IPS-20b (cell line): ENCODE measurements at regions not wholly inside any gene's neighbourhood (a gene's known extent, or its start where the extent isn't known, plus 50 kb on each side); places are given as distances from the start of the nearest gene placed in this dataset.

Experiments used
- H3K27ac ChIP-seq: one replicate; pipeline ENCODE4 v1.5.1; 2013; ENCODE audit warnings: low read length
- H3K27me3 ChIP-seq: 2 replicates; pipeline ENCODE4 v1.6.1; 2013; ENCODE audit warnings: mild to moderate bottlenecking, low read length, inconsistent platforms; ENCODE audit not compliant: insufficient read depth
- H3K36me3 ChIP-seq: 2 replicates; pipeline ENCODE4 v1.6.1; 2013; ENCODE audit warnings: low read depth, mild to moderate bottlenecking, inconsistent platforms, low read length, moderate library complexity; ENCODE audit not compliant: insufficient read depth
- H3K4me1 ChIP-seq: 2 replicates; pipeline ENCODE4 v1.6.1; 2013; ENCODE audit warnings: mild to moderate bottlenecking, control low read depth, inconsistent platforms, low read length, moderate library complexity; ENCODE audit not compliant: insufficient read depth
- H3K4me3 ChIP-seq: 2 replicates; pipeline ENCODE4 v1.5.1; 2013; ENCODE audit warnings: mild to moderate bottlenecking, low read length, inconsistent platforms
- H3K9ac ChIP-seq: 2 replicates; pipeline ENCODE4 v1.6.1; 2013; ENCODE audit warnings: low read depth, mild to moderate bottlenecking, inconsistent platforms, low read length, moderate library complexity
- H3K9me3 ChIP-seq: 2 replicates; pipeline ENCODE4 v1.6.1; 2013; ENCODE audit warnings: mild to moderate bottlenecking, low read depth, low read length, inconsistent platforms; ENCODE audit not compliant: insufficient read depth

- no peak overlapping the region for H3K27ac ChIP-seq
- H3K9me3 ChIP-seq = no peaks in the 10 kb centered on the region
- no peaks in the 10 kb centered on the region for H3K4me1 ChIP-seq
- H3K36me3 ChIP-seq = no peaks in the 10 kb centered on the region
- H3K9ac ChIP-seq = no peak overlapping the region
- H3K27me3 ChIP-seq = no peaks in the 10 kb centered on the region
- H3K4me3 ChIP-seq = no peak overlapping the region
Observed at GRCh38 chr7:23981314-23981713, 271.3 kb downstream of the STK31 start.

GRCh38 chr7:23981758-23982157 lies 271.7 kb downstream of the STK31 start:
- Histone ChIP-seq H3K9ac (no peak overlapping the region), H3K4me3 (no peak overlapping the region), H3K27me3 (no peaks in the 10 kb centered on the region), H3K36me3 (no peaks in the 10 kb centered on the region), H3K4me1 (no peaks in the 10 kb centered on the region), H3K27ac (no peak overlapping the region), H3K9me3 (no peaks in the 10 kb centered on the region)

DNA sequence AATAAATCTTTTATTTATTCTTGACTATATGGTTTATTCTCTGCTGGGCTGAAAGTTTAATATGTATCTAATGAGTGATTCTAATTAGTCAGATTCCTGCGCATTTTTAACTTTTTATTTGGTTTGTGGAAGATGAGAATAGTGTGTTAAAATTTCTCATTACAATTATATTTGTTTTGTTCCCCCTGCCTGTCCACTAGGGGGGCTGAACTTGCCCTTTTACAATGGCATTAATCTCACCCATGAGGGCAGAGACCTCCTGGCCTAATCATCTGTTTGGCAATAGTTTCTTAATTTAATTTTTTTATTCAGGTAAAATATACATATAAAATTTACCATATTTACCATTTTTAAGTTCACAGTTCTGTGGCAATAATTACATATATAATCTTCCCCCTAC lies 278.5 kb upstream of the NPY start:
- H3K4me1 ChIP-seq = no peaks in the 10 kb centered on the region
- no peaks in the 10 kb centered on the region for H3K27me3 ChIP-seq
- no peaks in the 10 kb centered on the region for H3K36me3 ChIP-seq
- H3K4me3 ChIP-seq = no peak overlapping the region
- no peak overlapping the region for H3K27ac ChIP-seq
- no peak overlapping the region for H3K9ac ChIP-seq
- no peaks in the 10 kb centered on the region for H3K9me3 ChIP-seq

DNA sequence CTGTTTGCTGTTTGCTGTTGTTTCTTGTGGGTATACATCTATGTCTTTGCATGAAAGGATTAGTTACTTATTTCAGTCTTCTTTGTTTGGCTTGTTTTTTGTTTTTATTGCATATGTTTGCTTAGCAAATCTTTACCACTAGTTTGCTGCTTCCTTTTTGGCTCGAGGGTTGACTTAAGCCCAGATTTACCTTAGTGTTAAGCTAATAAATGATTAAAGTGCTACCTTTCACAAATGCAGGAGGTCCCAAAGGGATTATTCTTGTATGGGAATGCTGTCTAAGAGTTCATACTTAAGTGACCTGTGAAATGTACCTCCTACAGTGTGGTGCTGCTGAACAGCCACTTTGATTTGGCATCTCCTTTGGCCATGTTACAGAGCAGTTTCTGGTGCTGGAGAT lies 273.5 kb upstream of the NPY start:
- no peaks in the 10 kb centered on the region for H3K36me3 ChIP-seq
- no peak overlapping the region for H3K4me3 ChIP-seq
- no peaks in the 10 kb centered on the region for H3K4me1 ChIP-seq
- H3K27me3 ChIP-seq = no peaks in the 10 kb centered on the region
- no peak overlapping the region for H3K27ac ChIP-seq
- no peaks in the 10 kb centered on the region for H3K9me3 ChIP-seq
- H3K9ac ChIP-seq = no peak overlapping the region

DNA sequence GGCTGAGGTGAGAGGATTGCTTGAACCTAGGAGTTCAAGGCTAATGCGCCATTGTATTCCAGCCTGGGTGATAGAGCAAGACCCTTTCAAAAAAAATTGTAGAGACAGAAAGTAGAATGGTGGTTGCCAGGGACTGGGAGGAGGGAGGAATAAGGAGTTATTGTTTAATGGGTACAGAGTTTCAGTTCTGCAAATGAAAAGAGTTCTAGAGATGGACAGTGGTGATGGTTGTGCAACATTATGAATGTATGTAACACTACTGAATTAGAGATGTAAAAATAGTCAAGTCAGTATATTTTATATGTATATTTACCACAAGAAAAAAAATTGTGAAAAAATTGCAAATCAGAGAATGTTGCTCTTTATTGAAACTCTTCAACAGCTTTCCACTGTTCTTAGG lies 266.5 kb upstream of the NPY start:
- Histone ChIP-seq H3K27me3 (no peaks in the 10 kb centered on the region), H3K4me1 (no peaks in the 10 kb centered on the region), H3K36me3 (no peaks in the 10 kb centered on the region), H3K27ac (no peak overlapping the region), H3K4me3 (no peak overlapping the region), H3K9me3 (no peaks in the 10 kb centered on the region), H3K9ac (no peak overlapping the region)

DNA sequence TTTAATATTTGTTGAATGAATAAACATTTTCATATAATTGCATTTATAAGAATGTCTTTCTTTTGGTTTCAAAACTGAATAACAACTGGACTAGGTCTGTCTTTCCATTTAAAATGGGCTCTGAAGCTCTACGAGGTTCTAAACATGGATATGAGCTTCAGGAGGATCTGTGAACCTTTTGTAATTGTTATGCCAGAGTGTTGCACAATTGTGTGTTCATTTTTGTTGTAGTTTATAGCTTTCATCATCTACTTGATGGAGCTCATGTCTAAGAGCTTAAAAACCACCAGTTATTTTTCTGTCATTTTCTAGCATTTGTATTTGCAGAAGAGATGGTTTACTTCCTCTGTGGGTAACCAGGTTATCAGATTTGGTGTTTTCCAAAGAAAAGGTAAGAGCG lies 265.7 kb upstream of the NPY start:
- H3K9me3 ChIP-seq = no peaks in the 10 kb centered on the region
- H3K27ac ChIP-seq = no peak overlapping the region
- H3K27me3 ChIP-seq = no peaks in the 10 kb centered on the region
- H3K36me3 ChIP-seq = no peaks in the 10 kb centered on the region
- no peaks in the 10 kb centered on the region for H3K4me1 ChIP-seq
- H3K9ac ChIP-seq = no peak overlapping the region
- H3K4me3 ChIP-seq = no peak overlapping the region

DNA sequence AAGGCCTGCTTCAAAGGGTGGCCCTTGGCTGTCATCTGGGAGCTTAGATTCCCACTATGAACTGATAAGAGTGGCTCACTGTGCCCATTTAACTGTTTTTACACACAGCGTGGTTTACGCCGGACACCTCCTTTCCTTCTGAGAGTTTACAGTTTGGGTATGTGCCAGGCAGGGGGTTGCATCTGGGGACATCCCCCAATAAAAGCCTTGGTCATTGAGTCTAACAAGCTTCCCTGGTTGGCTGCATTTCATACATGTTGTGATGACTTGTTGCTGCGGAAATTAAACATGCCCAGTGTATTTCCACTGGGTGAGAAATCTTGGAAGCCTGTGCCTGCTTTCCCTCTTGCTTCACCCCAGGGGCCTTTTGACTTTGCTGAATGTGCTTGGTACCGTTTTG lies 264.1 kb upstream of the NPY start:
- no peak overlapping the region for H3K4me3 ChIP-seq
- H3K27me3 ChIP-seq = no peaks in the 10 kb centered on the region
- no peak overlapping the region for H3K9ac ChIP-seq
- no peaks in the 10 kb centered on the region for H3K9me3 ChIP-seq
- no peaks in the 10 kb centered on the region for H3K36me3 ChIP-seq
- no peak overlapping the region for H3K27ac ChIP-seq
- no peaks in the 10 kb centered on the region; the same call in 1 of the 2 replicates for H3K4me1 ChIP-seq

DNA sequence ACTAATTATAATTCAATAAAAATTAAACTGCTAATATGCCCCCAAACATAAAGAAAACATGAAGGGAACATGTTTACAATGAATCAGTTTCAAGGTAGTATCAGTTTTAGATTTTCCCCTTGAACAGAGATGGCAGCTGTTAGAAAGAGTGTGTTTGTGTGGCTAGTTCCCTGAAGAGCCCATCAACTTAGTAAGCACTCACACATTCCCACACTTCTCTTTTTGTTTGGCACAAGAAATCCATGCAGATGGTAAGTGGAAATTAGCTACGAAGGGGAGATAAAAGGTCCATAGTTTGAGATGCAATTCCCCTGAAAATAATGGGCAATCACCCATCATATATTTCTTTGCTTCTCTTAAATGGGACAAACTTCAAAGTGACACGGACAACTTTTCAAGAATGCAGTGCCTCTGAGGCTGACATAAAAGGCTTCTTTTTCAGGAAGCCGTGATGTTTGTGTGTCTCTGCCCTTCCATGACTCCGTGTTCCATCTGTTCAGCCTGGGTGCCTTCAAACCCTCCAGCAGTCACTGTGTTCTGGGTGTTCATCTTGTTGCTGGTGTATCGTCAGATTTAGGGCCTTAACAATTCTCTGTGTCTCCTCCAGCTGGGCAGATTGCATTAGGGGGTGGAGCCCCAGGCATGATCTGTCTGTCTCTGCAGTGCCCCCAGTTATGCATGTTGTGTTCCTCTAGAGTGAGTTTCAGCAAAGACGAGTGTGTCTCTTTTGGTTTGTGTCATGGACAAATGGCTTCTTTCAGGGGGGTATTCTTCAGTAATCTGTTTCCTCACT lies 259.5 kb upstream of the NPY start:
- no peak overlapping the region for H3K9ac ChIP-seq
- H3K4me3 ChIP-seq = no peak overlapping the region
- no peak overlapping the region for H3K27ac ChIP-seq
- H3K36me3 ChIP-seq = no peaks in the 10 kb centered on the region
- H3K9me3 ChIP-seq = no peaks in the 10 kb centered on the region
- peaks cover 8% of the 10 kb centered on the region for H3K4me1 ChIP-seq
- H3K27me3 ChIP-seq = no peaks in the 10 kb centered on the region

DNA sequence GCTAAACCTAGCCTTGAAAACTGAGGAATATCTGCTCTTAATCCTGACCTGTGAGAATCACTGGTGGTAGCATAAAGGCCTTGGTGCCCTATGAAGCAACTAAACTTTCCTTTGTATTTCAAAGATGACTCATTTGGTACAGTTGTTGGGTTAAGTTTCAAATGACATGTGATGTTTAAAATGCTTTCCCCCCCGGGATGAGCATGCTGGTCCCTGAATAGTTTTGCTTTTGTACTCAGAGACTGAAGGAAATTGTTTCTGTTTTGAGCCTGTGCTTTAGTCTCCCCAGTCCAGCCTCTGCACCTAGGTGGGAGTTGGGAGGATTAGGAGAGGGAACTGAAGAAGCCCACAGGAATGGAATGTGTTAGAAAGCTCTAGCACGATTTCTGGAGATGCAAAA lies 258.9 kb upstream of the NPY start:
- no peaks in the 10 kb centered on the region for H3K27me3 ChIP-seq
- no peaks in the 10 kb centered on the region for H3K9me3 ChIP-seq
- H3K36me3 ChIP-seq = no peaks in the 10 kb centered on the region
- no peak overlapping the region for H3K27ac ChIP-seq
- H3K9ac ChIP-seq = no peak overlapping the region
- H3K4me1 ChIP-seq = peaks cover 8% of the 10 kb centered on the region
- H3K4me3 ChIP-seq = no peak overlapping the region

DNA sequence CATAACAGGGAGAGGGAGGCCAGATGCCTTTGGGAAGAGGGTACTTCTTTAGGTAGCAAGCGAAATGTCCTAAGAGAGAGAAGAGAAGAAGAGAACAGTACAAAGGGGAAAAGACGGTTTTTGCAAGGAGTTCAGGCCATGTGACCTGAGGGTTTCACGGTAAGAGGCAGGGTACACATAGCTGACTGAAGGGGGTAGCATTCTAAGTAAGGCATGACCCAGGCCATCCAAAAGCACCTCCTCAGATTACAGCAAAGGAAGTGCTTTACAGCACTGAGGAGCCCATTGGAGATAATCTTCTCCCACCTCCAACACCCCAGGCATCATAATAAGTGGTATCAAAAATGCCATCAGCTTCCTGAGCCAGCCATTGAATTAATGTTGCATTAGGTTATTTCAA lies 258.2 kb upstream of the NPY start:
- no peak overlapping the region for H3K27ac ChIP-seq
- H3K27me3 ChIP-seq = no peaks in the 10 kb centered on the region
- no peaks in the 10 kb centered on the region for H3K36me3 ChIP-seq
- no peak overlapping the region for H3K4me3 ChIP-seq
- no peaks in the 10 kb centered on the region for H3K9me3 ChIP-seq
- H3K4me1 ChIP-seq = peaks cover 8% of the 10 kb centered on the region
- no peak overlapping the region for H3K9ac ChIP-seq

GRCh38 chr7:24026351-24026750 lies 257.6 kb upstream of the NPY start:
- H3K27ac ChIP-seq = no peak overlapping the region
- H3K9me3 ChIP-seq = no peaks in the 10 kb centered on the region
- H3K27me3 ChIP-seq = no peaks in the 10 kb centered on the region; the same call in 1 of the 2 replicates
- H3K36me3 ChIP-seq = no peaks in the 10 kb centered on the region
- peaks cover 8% of the 10 kb centered on the region for H3K4me1 ChIP-seq
- H3K9ac ChIP-seq = no peak overlapping the region
- H3K4me3 ChIP-seq = no peak overlapping the region

DNA sequence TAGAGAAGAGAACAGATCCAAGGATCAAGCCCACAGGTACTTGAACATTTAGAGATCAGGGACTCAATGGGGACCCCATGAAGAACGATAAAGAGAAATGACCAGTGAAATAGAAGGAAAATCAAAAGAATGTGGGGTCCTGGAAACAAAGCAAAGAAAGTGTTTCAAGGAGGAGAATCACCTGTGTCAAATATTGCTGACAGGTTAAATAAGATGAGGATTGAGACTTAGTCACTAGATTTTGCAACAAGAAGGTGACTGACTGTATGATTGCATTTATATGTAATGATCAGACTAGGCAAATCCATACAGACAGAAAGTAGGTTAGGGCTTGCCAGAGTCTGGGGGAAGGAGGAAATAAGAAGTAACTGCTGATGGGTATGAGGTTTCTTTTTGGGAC lies 254.9 kb upstream of the NPY start:
- no peaks in the 10 kb centered on the region for H3K36me3 ChIP-seq
- H3K9me3 ChIP-seq = no peaks in the 10 kb centered on the region
- H3K4me1 ChIP-seq = peaks cover 8% of the 10 kb centered on the region
- H3K27me3 ChIP-seq = no peaks in the 10 kb centered on the region; the same call in 1 of the 2 replicates
- no peak overlapping the region for H3K9ac ChIP-seq
- H3K27ac ChIP-seq = no peak overlapping the region
- no peak overlapping the region for H3K4me3 ChIP-seq
